NCI-H146 (cell line): ENCODE measurements at regions not wholly inside any gene's neighbourhood (a gene's known extent, or its start where the extent isn't known, plus 50 kb on each side); places are given as distances from the start of the nearest gene placed in this dataset.
"Not testable (repeated sequence)": the region's sequence is repeated elsewhere in the genome, so short reads cannot be mapped to it uniquely, and the experiment has no call there.

Source experiments
- DNase-seq: peaks from one replicate; lab custom pipeline; 2025; lab: John Stamatoyannopoulos, UW

DNA sequence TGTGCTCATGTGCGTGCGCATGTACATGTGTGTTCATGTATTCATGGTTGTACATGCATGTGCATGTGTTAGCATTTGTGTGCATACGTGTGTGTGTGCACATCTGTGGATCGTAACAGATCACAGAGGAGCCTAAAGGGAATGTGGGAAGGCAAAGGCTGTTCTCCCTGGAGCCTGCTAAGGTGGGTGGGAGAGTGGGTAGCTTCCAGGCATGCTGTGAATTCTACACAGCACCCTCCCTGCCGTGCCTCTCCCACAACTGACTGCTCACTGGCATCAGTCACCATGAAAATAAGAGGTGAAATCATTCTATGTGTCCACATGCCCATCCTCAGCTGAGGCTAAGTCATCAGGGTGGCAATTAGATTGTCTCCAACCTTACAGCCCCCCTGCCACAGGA, 600.9 kb downstream of the MID1IP1 start:
- no peak for DNase-seq

DNA sequence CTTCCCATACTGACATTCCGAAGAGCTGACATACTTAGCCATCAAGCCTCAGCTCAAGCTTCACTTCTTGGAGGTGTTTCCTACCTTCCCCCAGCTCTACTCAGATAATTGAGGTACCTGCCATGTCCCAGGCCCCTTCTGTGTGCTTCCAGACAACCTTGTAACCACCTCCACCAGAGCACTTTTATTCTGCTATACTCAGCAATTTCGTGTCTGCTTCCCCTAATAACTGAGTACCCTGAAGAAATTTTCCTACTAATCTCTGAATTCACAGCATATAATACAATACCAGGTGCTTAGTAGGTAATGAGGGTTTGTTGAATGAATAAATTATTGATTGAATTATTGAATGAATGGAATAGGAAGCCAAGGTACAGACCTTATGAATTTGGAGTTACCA, 605.5 kb downstream of the MID1IP1 start:
- DNase-seq, result no peak

DNA sequence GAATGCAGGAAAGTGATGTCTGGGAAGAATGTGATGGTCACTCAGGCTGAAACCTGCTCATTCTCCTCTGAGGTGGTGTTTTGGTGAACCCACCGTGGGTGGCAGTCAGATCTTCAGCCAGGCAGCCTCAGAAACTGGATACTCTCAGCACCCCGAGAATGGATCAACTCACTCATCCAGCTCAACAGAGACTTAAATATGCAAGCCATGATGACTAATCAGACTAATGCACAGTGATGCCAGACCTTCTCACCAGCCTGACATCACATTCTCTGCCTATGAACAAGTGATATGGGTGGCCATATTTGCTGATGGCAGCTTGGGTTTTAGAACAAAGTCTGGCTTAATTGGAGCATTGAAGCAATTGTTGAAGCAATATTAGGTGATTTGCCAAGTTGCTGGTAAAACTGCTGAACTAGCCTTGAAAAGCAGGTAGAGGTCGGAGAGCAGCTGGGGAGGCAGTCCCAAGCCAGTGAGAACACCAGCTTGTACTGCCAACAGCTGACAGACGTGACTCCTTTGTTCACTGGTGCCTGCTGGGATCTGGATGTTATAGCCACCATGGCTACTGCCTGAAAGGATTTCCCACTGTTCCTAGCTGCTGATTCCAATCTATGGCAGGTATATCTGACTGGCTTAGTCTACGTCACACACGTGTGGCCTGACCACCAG, 608.1 kb downstream of the MID1IP1 start:
- DNase-seq, result no peak

DNA sequence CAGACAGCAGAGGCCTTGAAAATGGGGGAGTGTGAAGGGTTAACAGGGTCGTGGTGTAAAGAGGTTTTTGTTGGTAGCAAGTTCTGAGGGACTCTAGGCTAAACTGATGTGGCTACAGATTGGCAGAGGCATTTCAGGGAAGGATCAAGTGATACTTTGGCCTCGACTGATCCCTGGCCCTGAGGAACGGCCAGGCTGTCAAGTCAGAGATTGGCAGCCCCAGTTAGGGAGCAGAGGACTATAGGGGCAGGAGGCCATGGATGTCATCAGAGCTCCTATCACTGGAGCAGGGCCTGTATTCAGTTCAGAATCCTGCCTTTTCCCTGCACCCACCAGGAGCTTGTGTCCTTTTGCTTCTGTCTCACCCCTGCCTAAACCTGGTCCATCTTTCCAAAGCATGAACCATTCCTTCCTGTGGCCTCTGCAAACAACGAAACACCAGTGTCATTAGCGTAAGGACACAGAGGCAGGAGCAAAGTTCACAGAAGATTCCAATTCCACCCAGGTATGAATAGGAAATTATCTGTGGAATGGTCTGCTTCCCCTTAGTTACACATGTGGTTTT, 613.1 kb downstream of the MID1IP1 start:
- DNase-seq, result no peak

DNA sequence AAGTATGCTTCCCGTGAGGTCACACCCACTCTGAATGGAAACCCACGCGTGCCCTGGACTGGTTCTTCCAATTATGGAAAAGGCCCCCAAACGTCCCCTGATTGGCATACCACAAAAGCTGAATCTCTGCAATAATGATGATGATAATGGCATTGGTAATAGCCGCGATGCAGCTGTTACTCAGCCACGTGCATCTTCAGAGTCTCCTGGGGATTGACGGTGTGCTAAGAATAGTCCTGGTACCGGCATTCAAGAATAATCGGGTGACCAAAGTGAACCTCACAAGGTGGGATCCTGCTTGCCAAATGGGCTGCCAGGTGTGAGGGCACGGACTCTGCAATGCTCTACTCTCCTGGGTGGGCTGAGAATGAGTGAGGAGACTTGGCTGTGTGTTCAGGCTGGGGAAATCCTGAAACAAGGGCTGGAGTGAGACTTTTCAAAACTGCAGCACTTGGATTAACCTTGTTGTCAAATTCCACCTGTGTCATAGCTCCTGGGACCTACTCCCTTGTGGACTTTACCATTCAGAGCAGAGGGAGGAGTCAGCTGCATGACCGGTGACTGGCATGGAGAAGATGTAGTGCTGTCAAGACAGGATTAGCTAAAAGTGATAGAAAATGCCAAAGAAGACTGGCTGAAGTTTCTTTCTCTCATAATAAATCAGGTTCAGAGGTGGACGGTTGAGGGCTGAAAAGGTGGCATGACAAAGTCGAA, 615.4 kb downstream of the MID1IP1 start:
- DNase-seq, result no peak

DNA sequence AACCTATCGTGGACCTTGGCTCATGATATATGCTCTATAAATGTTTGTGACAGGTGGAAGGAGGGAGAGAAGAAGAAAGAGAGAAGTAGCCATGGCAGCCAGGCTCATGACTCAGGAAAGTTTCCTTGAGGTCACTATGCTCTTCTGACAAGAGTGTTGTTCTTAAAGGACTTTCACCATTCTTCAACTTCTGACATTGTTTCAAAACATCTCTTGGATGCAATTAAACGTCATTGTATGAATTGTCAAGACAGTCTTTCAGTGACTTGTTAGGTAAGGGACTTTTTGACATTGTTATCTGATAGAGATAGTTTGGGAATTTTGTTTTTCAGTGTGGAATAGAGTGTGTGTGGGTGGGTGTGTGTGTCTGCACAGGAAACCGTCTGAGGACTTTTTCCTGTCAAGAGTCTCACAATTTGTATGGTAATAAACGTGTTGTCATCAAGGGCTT, 617.0 kb downstream of the MID1IP1 start:
- no peak for DNase-seq

DNA sequence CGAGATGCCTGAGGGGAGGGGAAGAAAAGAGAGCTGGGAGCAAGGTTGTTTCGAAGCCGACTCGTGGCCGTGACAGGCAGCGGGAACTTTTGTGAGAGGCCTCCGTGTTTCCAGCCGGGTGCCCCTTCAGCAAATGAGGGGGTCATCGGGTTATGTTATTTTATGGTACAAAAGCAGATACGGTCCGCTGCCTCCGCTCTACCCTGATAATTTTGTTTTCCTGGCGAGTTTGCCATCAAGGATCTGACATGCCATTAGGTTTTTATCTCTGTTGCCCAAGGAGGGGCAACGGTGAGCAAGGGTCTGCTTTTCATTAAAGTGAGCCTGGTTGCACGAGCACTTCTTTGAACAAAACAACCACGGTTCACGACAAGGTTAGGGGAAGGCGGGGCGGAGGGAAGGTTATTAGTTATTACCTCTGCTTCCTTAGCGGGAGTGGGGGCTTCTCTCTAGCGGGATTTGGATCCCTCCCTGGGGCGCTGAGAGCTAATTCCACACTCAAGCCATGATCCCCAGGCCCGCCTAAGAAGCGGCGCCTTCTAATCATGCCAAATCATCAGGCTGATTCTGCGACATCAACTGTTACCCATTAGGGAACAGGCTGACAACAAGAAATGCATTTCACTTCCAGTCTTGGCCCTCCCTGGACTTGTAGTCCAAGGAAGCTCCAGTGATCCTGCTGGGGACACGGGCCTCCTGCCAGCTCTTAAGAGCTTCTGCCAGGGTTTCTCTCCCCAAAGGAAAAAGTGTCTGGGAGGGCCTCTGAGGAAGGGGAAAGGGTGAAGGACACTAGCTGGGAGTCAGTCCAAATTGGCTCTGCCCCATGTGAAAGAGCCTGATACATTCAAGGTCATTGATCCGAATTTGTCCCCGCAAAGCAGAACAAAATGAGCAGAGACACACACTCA, 617.7 kb downstream of the MID1IP1 start:
- DNase-seq, result no peak

DNA sequence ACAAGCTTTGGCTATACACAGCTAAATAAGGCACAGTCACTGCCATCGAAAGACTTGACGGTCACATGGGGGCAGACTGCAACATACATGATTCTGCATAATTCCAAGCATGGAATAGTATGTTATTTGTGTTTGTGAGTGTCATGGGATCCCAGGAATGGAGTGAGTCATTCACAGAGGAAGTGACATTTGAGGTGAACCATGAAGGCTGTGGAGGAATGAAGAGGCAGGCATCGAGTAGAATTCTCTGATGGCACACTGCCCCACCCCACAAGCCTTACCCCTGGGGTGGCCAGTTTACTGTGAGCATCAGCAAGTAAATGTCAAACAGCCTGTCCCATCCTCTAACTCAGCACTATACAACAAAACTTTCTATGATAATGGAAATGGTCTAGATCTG, 619.7 kb downstream of the MID1IP1 start:
- DNase-seq, result no peak

DNA sequence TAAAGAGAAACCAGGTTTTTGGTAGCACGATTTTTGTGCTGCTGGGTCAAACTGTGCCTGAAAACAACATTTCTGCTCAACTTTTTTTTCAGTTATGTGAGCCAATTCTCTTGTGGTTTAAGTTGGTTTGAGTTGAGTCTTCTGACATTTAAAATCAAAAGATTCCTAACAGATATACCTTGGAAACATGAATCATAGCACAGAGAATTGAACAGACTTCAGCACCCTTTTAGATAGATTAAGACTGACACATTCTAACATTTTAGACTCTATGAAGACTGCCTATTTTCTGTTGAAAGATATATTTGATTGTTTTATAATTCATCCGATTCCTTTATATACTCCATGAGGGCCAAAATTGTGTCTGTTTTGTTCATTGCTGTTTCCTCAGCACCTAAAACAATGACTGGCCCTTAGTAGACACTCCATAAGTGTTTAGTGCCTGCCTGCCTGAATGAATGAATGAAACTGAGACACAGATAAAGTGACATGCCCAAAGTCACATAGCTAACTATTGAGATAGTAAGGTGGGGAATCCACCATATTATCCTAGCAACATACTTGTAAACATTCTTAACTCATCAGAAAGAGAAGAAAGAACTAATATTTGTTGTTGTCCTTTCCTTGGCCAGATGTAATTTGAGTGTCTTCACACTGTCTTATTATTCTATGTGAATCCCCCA, 624.0 kb downstream of the MID1IP1 start:
- DNase-seq, result no peak

DNA sequence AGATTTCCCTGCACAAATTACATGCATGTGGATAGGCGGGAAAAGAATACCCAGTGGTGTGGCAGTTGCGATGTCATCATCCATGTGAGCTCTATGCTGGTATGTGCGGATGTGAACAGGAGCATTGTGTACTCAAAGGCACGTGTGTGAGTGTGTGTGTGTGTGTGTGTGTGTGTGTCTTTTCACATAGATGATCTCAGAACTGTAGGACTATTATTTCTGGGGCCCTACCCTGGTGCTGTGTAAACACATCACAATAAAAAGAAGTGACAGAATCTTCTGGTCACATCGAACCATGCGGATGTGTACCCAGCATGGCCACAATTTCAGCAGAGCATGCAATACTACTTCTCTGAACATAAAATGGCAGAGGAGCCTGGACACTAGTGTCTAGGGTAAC, 624.8 kb downstream of the MID1IP1 start:
- no peak for DNase-seq

DNA sequence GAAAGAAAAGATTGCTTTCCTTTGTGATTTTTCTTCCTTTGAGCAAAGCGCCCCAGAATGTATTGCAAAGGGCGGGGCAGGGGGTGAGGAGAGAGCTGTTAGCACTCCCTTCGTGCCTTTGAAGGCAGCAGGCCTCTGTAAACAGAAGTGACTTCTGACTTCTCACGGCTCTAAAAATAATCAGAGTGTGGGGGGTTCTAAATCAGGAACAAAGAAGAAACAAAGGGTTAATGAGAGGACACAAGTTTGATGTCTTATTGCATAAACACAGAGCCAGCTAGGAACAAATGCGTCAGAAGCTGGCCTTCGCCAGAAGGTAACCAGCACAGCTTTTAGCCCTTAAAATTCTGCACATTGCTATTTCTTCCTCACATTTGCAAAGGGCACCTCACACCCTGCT, 626.2 kb downstream of the MID1IP1 start:
- no peak for DNase-seq

DNA sequence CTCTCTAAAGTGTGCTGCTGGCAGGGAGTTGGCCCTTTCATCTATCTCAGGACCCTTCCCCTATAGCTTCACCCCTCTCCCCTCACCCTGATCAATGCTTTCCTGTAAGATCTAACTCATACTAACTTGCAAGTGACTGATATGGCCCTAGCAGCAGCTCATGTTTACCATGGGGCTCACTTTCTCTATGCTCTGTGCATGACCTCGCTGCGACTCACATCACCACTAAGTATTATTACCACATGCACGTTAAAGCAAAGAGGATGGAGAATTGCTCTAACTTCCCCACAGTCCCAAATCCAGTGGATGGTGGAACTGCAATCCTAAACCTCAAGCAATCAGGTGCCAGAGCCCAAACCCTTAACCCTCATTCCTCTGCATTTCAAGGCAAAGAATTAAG, 626.6 kb downstream of the MID1IP1 start:
- no peak for DNase-seq

DNA sequence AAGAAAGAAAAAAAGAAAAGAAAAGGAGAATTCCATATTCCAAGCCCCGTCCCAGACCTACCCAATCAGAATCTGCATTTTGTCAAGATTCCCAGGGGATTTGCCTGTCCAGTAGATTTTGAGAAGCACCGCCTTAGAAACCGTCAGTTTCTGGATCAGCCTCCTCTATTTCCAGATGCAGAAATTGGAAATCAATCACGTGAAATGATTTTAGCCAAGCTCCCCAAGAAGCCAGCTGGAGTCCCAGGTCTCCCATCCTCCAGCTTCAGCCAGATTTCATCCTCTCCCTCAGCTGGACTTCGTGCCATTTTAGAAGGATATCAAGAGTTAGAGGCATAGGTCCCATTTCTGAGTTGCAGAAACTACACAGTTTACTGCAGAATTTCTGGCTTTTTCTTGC, 629.3 kb downstream of the MID1IP1 start:
- no peak for DNase-seq

DNA sequence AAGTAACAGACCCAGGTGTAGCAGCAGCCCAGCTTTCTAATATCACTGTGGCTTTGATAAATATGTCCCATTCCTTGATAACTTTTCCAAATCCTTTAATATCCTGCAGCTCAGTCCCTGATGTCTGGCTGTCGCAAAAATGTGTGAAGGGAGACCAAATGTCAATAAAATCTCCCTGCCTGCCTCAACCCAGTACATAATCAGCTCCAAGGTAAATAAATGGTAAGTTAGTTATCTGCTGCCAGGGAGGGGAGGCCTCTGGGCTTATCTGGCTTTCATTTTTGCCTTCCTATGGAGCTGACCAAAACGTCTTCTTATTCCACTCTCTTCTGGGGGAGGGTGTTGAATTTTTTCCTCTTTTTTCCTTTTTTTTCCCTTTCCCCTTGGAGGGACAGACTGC, 630.6 kb downstream of the MID1IP1 start:
- no peak for DNase-seq

DNA sequence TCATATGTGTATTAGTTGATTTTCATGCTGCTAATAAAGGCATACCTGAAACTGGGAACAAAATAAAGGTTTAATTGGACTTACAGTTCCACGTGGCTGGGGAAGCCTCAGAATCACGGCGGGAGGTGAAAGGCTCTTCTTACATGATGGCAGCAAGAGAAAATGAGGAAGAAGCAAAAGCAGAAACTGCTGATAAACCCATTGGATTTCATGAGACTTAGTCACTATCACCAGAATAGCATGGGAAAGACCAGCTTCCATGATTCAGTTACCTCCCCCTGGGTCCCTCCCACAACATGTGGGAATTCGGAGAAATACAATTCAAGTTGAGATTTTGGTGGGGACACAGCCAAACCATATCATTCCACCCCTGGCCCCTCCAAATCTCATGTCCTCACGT, 633.4 kb downstream of the MID1IP1 start:
- DNase-seq, result not testable (repeated sequence)

DNA sequence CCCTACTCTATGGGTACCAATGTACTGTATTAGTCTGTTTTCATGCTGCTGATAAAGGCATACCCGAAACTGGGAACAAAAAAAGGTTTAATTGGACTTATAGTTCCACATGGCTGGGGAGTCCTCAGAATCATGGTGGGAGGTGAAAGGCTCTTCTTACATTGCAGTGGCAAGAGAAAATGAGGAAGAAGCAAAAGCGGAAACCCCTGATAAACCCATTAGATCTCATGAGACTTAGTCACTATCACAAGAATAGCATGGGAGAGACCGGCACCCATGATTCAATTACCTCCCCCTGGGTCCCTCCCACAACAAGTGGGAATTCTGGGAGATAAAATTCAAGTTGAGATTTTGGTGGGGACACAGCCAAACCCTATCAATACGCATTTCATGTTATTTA, 635.3 kb downstream of the MID1IP1 start:
- not testable (repeated sequence) for DNase-seq

DNA sequence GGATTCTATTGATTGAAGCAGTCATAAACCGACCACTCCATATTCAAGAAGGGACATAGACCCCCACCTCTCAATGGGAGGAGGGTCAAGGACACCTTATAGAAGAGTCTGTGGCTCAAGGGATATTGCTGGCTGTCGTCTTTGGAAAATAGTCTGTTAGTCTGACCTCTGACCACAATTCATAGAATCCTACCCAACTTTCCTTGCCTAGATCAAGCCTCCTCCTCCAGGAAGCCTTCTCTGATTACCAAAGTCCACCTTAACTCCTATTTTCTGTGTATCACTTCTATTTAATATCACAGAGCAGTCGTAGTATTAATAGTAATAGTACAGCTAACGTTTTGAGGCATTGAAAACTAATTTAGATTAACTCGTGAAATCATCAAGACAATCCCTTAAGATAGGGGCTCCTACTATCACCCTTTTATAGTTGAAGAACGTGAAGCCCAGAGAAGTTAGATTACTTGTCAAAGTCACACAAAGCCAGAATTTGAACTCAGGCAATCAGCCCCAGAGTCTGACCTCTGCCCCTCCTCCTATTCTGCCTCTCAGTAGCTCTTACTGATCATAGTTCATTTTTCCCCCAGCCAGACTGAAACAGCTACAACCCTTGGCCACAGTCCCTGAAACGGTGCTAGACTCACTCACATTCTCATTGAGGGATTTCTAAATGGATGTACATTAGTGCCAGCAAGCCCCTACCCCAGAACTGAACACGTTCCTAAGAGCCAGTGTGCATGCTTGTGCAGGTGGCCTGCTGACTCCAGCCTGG, 636.6 kb downstream of the MID1IP1 start:
- no peak for DNase-seq

DNA sequence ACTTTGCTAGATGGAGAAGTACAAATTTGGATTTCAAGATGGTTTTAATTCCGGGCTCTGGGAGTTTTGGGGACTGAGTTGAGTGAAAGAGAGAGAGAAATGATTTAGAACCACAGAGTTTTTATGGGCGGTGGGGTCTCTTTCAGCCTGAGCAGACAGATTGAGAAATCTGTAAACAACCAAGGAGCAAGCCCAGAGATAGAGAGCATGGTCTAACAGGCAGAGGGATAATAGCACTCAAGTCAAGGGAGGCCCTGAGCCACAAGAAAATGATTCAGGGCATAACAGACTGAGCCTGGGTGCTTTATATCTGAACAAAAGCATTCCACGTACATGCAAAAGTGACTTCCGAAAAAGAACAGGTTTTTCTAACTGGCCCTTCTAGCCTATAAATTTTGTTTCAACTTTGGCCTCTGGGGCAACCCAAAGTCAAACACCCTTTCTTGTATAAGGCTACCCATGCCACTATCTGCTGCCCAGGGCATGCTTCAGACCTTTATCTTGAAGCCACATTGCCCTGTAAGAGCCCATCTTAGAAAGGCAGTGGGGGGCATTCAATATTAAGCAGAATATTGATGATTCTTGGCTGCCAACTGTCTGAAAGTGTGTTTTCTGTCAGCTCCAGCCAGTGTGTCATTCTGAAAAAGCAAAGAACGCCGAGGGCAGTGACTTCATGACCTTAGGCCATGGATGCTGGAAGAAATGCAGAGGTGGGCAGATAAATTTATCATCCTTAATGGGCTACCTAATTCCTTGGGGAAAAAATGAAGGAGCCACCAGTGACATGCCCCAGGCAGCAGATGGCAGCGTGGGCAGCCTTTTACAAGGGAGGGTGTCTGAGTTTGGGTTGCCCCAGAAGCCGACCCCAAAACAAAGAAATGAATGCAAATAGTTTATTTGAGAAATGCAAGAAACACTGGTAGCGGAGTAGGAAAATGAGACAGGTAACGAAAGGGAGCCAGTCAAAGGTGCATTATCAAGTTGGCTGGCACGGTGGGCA, 637.6 kb downstream of the MID1IP1 start:
- DNase-seq, result no peak

DNA sequence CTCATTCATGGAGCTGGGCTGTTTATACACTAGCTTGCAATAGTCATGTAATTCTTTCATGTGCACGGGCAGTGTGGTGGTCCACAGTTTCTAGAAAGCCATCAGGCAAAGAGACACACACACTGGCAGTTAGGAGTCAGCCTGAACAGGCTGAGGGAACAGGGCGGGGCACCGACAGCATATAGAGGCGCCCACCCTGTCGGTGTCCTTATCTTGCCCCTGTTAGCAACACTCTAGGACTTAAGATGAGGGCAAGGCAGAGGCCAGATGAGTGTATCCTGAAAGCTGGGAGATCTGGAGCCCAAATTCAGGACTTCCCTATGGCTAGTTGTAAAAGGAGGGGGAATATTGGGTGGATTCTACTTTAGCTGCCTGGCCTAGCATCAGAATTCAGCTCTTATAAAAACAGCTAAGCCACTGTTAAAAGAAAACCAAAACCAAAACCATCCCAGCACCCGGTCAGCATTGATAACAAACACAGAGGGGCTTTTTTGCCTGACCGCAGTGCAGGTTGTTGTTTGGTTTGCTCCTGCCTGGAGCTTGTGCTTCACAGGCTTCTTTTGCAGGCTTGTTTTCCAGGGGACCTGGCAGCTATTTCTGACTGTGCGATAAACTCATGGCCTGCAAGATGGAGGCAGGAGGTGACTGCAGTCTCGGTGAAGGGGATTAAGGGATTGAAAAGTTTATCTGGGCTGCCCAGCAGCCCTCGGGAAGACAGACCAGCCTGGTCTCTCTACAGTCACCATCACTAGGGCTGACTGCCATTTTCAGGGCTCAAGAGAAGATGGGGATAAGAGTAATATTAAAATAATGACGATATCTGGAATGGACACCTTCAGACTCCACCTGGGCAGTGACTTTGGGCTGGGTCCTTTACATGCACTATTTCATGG, 638.9 kb downstream of the MID1IP1 start:
- DNase-seq, result no peak
